SK-N-SH (cell line): ENCODE measurements at regions not wholly inside any gene's neighbourhood (a gene's known extent, or its start where the extent isn't known, plus 50 kb on each side); places are given as distances from the start of the nearest gene placed in this dataset.

ENCODE experiments used
- CTCF ChIP-seq: fragments of 200-600 bp; sonication (generic); IDR thresholded peaks from 2 replicates; pipeline ENCODE4 v1.6.1; 2017; ENCODE audit warnings: antibody characterized with exemption, mild to moderate bottlenecking, moderate library complexity
- MXI1 ChIP-seq: IDR thresholded peaks from 2 replicates; pipeline ENCODE4 v1.6.1; 2012; ENCODE audit warnings: mild to moderate bottlenecking, low read depth, low read length, improper control_type of control experiment
- USF2 ChIP-seq: fragments of 150-350 bp; IDR thresholded peaks from 2 replicates; pipeline ENCODE4 v1.6.1; 2017; ENCODE audit warnings: antibody characterized with exemption, low read length, low read depth, borderline replicate concordance

GRCh38 chr5:17766031-17766430 lies 131.8 kb downstream of the TAF11L14 start:
- TF ChIP-seq USF2: no peak
- no peak for TF ChIP-seq MXI1
- TF ChIP-seq CTCF: no peak
